DOHH2 (cell line): ENCODE measurements at regions not wholly inside any gene's neighbourhood (a gene's known extent, or its start where the extent isn't known, plus 50 kb on each side); places are given as distances from the start of the nearest gene placed in this dataset.

Experiments used
- CTCF ChIP-seq: fragments of 200-600 bp; sonication (generic); IDR thresholded peaks from one replicate; pipeline ENCODE4 v1.5.1; 2014; ENCODE audit warnings: antibody characterized with exemption, mild to moderate bottlenecking, low read depth, low read length; ENCODE audit not compliant: poor library complexity, severe bottlenecking
- EZH2phosphoT487 ChIP-seq: fragments of 200-600 bp; sonication (generic); IDR thresholded peaks from 2 replicates; pipeline ENCODE4 v1.6.1; 2017; ENCODE audit warnings: borderline replicate concordance, mild to moderate bottlenecking, antibody characterized with exemption, low read length, moderate library complexity, mixed read lengths

- no peak for TF ChIP-seq CTCF
- TF ChIP-seq EZH2phosphoT487: no peak
Observed at GRCh38 chr20:7758406-7758805, 181.9 kb downstream of the HAO1 start.
